D341Med (cell line): ENCODE measurements at regions not wholly inside any gene's neighbourhood (a gene's known extent, or its start where the extent isn't known, plus 50 kb on each side); places are given as distances from the start of the nearest gene placed in this dataset.

Experiments used
- DNase-seq: peaks from one replicate; pipeline ENCODE4 v3.0.0; 2012; ENCODE audit warnings: low spot score

DNA sequence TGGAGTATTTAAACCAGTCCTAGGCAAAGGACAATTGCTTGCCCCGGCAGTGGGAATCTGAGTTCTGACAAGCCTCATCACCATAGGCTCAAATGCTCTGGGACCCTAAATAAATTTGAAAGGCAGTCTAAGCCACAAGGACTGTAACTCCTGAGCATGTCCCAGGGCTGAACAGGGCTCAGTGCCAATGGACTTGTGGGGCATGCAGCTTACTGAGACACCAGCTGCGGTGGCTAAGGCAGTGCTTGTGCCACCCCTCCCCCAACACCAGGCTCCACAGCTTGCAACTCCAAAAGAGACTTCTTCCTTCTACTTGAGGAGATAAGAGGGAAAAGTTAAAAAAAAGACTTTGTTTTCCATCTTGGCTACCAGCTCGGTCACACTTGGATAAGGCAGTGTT, 289.7 kb upstream of the DCBLD2 start:
- no peak for DNase-seq

- no peak for DNase-seq
Measured at GRCh38 chr3:99188936-99189335, 287.4 kb upstream of the DCBLD2 start.

DNA sequence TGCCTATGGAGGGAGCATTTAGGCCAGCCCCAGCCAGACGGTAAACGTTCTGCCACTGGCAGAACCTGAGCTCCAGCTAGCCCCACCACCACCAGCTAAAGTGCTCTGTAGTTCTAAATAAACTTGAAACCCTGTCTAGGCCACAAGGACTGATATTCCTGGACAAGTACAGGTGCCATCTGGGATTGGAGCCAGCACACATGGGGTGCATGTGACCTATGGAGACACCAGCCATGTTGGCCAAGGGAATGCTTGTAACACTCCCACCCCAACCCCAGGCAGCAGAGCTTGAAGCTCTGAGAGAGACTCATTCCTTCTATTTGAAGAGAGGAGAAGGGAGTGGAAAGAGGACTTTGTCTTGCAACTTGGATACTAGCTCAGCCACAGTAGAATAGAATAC, 284.5 kb upstream of the DCBLD2 start:
- DNase-seq = no peak

GRCh38 chr3:99176169-99176964, 274.9 kb upstream of the DCBLD2 start:
- no peak for DNase-seq

DNA sequence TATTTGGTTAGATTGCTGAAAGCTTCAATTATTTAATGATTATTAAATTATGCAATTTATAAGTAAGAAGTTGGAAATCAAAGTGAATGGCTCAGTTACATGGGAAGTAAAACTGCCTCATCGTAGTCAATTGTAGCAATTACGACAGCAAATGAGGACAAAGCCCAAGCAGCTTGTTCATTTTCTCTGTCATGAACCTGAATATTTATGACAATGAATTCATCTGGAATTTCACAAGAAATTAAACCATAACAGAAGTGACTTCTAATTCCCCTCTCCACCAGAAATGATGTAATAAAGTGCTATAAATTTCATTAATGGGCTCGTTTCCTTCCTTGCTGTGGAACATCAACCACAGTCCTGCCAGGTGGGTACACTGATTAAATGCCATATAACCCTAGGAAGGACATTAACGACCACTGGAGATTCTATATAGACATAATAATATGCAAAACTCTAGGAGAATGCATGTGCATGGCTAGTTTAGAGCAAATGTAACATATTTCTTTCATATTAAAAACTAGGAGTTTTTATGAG, 273.8 kb upstream of the DCBLD2 start:
- no peak for DNase-seq

DNA sequence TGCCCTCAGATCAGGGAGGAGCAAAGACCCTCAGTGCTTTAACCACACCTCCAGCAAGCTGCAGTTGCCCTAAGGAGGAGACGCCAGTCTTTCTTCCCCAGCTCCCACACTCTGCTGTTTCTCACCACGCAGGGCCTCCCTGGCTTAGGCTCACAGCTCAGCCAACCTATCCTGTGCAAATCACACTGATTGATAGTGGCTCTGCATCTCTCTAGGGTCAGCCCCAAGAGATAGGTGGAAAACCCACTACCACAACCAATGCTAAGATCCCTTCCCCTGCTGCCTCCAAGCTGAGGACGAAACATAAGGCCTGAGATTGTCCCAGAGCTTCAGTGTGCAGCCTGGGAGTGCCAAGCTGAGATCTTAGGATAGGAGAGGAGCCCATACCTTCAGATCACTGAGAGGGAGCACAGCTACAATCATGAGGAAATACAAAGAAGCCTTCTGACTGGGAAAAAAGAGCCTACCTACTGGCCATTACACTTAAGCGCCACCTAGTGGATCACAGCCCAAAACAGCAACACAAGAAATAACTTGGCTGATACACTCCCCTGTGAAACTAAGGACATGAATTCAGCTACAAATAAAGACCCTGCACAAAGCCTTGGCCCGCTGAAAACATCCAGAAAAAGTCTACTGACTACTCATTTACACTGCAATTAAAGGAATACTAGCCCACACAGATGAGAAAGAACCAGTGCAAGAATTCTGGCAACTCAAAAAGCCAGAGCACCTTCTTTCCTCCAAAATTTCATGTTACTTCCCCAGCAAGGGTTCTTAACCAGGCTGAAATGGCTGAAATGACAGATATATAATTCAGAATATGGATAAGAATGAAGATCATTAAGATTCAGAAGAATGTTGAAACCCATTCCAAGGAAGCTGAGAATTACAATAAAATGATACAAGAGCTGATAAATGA, 271.5 kb upstream of the DCBLD2 start:
- DNase-seq = peak; percentile 59

DNA sequence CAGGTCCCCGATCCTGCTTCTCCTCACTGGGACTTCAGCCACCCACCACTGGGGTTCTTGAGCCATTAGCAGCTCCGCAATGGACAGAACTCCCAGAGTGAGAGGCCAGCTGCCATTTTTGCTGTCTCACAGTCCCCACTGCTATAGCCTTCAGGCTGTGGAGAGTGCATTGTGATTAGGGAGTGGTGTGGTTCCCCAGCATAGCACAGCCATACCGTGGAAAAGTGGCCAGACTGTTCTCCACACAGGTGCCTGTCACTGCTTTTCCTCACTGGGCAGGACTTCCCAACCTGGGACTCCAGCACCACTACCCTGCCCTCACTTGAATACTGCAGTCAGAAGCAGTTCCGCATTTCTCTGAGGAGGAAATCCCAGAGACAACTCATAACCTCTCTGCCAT, 270.3 kb upstream of the DCBLD2 start:
- no peak for DNase-seq

GRCh38 chr3:99170867-99171517, 269.5 kb upstream of the DCBLD2 start:
- no peak for DNase-seq

DNA sequence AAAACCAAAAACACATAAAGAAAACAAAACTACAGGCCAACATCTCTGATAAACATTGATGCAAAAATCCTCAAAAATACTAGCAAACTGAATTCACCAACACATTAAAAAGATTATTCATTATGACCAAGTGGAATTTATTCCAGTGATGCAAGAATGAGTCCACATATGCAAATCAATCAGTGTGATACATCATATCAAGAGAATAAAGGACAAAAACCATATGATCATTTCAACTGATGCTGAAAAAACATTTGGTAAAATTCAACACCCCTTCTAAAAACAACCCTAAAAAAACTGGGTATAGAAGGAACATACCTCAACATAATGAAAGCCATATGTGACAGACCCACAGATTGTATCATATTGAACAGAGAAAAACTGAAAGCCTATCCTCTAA, 265.6 kb upstream of the DCBLD2 start:
- DNase-seq = no peak

DNA sequence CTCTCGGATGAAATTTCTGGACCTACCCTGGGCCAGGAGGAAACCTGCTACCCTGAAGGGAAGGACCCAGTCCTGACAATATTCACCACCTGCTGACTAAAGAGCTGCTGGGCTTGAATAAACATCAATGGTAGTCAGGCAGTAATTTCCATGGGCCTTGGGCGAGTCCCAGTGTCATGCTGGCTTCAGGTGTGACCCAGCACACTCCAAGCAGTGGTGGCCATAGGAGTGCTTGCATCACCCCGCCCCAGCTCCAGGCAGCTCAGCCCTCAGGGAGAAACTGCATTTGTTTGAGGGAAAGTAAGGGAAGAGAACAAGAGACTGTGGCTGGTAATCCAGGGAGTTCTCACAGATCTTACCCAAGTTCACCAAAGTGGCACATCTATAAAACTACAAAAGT, 261.8 kb upstream of the DCBLD2 start:
- DNase-seq = no peak

DNA sequence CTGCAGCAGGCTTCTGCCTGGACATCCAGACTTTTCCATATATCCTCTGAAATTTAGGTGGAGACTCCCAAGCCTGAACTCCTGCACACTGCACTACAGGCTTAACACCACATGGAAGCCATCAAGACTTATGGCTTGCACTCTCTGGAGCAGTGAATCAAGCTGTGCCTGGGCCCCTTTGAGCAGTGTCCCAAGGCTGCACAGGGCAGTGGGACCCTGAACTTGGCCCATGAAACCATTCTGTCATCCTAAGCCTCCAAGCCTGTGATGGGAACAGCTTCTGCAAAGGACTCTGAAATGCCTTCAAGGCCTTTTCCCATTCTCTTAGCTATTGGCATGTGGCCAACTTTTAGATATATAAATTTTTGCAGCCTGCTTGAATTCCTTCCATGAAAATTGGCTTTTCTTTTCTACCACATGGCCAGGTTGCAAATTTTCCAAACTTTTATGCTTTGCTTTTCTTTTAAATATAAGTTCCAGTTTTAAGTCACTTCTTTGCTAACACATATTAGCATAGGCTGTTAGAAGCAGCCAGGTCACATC, 257.8 kb upstream of the DCBLD2 start:
- no peak for DNase-seq

- DNase-seq = no peak
Measured at GRCh38 chr3:99145031-99145430, 243.5 kb upstream of the DCBLD2 start.

DNA sequence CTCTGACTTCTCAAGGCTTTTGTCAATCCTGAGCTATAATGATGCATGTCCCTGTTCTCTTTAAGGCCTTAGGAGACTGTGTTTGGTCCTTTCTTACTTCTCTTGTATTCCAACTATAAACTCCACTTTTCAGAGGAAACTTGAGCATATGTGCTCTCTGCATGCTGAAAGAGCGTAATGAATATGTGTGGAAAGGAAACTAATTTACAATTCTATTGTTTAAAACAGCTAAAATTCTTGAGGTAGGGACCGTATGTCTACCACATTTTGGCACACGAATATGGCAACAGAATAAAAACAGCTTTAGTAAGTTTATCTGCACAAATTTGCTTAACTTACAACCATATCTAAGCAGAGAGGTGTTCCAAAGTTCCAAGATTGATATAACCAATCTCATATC, 242.0 kb upstream of the DCBLD2 start:
- DNase-seq = no peak

- DNase-seq = no peak
Measured at GRCh38 chr3:99134986-99135385, 233.5 kb upstream of the DCBLD2 start.

DNA sequence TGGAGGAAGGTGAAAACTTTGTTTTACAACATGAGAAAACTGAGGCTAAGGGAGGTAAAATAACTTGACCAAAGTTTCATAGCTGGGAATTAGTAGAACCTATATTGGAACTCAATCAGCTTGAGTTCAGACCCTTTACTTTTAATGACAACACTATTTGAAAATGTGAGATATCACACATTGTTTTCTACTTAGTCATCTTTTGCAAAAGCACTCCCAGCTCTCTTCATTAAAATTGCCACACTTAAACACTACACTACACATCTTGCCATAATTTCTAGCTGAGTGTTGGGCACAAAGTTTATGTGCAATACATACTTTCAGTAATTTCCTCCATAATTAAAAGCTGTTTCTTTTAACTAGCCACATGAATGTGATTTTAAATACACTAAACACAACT, 230.4 kb upstream of the DCBLD2 start:
- no peak for DNase-seq

DNA sequence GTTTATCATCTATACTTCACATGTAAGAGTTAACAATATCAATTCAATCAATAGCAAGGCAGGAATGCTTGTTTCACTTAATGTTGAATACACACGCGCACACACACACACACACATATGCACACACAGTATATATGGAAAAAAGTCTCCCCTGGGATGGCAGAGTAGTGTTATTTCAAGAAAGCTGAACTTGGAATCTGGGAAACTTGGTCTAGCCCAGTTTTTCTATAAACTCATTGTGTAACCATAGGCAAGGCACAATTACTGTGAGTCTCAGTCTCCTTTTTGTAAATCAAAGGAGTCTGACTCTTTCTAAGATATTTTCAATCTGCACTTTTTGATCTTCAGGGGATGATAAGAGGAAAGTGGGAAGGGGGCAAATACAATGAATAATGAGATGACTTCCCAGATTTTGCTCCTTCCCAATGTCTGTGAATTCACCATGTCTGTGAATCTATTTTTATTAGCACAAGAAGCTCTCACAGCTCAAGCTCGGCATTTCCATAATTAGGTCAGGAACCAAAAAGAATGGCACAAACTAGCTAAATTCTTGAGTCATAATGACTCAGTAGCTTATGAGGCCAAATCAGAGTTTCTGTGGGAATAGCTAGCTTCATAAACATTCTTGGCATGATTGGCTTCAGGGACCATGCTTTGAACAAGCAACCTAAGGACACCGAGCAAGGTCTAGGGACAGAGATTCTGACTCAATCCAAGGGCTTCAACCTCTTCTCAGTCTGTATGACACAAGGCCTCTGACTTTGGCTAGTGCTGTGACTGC, 227.4 kb upstream of the DCBLD2 start:
- no peak for DNase-seq

- DNase-seq = no peak
Measured at GRCh38 chr3:99128235-99128634, 226.7 kb upstream of the DCBLD2 start.

GRCh38 chr3:99126316-99126715, 224.8 kb upstream of the DCBLD2 start:
- DNase-seq = no peak

DNA sequence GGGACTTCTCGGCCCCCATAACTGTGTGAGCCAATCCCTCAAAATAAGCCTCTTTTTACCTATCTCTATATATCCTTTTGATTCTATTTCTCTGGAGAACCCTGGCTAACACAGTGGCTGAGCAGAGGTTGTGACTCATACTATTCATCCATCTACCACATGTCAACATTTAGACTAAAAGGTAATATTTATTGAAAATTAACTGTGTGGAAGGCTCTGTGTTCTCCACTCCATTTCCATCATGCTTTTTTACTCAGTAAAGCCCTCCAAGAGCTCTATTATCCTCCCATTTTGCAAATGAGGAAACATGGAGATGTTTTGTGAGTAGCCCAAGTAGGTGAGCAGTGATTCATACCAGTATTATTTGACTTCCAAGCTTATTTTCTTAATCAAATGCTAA, 217.9 kb upstream of the DCBLD2 start:
- no peak for DNase-seq

DNA sequence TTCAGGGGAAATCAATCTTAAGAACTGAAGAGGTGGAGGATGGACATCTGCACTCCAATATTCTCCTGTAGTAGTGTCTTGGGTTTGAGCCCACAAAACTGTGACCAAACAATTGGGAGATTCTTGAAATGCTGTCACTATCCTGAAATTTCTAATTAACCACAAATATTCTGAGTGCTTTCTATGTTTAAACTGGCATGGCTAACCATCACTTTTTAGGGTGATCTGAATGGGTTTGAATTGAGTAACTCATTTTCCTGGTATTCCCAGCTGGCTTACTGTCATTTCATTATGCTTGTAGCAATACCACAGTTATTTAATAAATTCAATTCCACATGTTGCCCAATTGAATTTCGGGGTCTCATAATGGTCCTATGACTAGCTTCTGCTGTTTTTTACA, 216.9 kb upstream of the DCBLD2 start:
- DNase-seq = no peak

- peak; percentile 19 for DNase-seq
Measured at GRCh38 chr3:99114565-99115291, 213.2 kb upstream of the DCBLD2 start.
